ENCODE measurements at regions not wholly inside any gene's neighbourhood (a gene's known extent, or its start where the extent isn't known, plus 50 kb on each side); places are given as distances from the start of the nearest gene placed in this dataset.

DNA sequence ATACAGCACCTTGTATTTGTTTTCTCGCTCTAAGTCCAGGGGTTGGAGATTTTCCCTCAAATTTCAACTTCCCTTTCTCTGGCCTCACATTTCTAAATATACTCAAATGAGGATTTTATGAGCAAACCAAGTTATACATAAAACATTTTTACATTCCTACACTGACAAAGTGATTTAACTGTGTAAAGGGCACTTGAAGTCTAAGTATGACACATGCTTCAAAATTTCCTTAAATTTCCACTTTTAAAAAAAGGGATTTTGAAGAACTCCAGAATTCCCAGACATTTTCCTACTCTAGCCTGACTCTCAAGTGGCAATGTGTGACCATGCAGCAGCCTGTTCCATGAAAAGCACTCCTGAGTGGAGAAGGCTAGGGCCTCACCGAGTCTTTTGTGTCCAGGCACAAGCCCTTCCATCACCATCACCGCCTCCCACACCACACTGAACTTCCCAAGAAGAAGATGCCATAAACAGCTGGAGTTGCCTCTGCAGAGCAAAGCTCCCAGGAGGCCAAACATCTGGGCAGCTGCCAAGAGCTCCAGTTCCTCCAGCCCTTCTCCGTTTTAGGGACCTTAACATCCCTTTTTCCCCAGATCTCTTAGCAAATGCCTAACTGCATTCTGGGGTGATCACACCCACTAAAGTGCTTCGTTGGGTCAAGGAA, 68.9 kb downstream of the NCR2 start:
- no peak for DNase-seq (ENCODE audit: low read depth)
- no peak overlapping the region for H3K4me3 ChIP-seq (ENCODE audit: low read depth, low read length)
- TF ChIP-seq, protein P1, sequence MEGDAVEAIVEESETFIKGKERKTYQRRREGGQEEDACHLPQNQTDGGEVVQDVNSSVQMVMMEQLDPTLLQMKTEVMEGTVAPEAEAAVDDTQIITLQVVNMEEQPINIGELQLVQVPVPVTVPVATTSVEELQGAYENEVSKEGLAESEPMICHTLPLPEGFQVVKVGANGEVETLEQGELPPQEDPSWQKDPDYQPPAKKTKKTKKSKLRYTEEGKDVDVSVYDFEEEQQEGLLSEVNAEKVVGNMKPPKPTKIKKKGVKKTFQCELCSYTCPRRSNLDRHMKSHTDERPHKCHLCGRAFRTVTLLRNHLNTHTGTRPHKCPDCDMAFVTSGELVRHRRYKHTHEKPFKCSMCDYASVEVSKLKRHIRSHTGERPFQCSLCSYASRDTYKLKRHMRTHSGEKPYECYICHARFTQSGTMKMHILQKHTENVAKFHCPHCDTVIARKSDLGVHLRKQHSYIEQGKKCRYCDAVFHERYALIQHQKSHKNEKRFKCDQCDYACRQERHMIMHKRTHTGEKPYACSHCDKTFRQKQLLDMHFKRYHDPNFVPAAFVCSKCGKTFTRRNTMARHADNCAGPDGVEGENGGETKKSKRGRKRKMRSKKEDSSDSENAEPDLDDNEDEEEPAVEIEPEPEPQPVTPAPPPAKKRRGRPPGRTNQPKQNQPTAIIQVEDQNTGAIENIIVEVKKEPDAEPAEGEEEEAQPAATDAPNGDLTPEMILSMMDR (IDR thresholded peaks at IDR 0.05; ENCODE audit: insufficient read depth, low read depth, low read length, missing control alignments), result no peak

DNA sequence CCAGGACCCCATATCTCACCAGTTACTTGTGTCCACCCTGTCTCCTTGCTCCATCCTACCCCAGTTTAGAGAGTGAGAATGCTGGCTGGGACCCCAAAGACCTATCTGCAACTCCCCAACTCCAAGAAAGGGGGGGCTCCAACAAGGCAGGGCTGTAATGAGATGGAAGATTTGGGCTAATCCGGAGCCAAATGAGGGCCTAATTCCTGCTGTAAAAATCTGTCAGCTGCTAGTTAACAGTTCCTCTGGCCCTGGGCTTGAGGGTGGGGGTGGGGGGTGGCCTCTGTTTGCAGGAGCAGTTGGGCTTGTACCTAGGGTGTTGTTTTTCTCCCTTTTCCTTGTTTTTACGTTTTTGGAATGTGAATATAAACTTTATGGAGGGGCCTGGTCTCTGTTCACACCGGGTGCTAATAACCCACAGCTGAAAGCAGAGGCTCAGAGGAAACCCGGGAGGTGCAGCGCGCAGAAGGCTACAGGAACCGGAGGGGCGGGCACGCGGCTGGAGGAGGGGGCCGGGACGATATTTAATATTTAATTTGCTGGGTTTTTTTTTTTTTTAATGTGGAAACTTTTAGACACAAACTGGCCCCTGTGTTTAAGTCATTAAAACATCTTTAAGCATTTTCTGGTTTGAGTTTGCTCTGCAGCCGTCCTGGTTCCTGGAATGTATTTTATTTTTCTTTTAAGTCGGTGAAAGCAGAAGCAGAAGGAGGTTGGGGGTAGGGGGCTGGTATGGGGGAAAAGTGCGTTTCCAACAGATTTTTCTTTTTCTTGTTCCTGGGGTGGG, 70.7 kb downstream of the NCR2 start:
- TF ChIP-seq, protein P1 (IDR thresholded peaks at IDR 0.05; ENCODE audit: insufficient read depth, low read depth, low read length, missing control alignments), result no peak
- H3K4me3 ChIP-seq (ENCODE audit: low read depth, low read length), result no peak overlapping the region
- no peak for DNase-seq (ENCODE audit: low read depth)

DNA sequence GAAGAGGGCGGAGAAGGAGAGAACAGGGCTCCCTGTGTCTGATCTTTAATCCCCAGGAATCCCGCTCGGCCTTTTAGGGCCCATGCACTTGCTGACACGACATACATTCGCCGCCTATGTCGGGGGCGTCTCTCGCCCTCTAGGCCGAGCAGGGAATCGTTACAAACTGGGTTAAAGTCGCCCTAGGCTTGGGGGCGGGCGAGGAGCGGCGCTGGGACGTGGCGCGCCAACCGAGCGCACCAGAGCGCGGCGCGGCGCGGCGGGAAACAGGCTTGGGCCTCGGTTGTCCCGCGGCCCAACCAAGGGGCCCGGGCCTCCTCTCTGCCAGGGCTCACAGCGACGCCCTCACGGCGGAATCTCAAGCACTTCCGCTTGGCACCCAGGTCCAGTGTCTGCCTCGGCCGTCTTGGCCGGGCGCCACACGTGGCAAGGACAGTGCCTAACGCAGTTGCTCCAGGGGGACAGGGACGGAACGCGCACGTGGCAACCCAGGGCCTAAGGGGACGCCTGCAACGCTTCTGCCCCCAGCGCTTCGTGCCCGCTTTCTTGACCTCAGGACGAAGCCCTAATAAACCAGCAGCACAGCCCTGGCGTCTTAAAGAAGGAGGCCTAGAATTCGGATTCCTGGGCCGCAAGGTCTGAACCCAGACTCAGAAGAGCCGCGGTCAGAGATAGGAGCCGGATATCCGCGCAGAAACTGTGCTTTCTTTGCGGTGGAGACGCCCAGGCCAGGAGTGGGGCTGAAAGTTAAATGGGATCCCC, 71.5 kb downstream of the NCR2 start:
- TF ChIP-seq, protein P1 (IDR thresholded peaks at IDR 0.05; ENCODE audit: insufficient read depth, low read depth, low read length, missing control alignments), result no peak
- no peak overlapping the region for H3K4me3 ChIP-seq (ENCODE audit: low read depth, low read length)
- no peak for DNase-seq (ENCODE audit: low read depth)

DNA sequence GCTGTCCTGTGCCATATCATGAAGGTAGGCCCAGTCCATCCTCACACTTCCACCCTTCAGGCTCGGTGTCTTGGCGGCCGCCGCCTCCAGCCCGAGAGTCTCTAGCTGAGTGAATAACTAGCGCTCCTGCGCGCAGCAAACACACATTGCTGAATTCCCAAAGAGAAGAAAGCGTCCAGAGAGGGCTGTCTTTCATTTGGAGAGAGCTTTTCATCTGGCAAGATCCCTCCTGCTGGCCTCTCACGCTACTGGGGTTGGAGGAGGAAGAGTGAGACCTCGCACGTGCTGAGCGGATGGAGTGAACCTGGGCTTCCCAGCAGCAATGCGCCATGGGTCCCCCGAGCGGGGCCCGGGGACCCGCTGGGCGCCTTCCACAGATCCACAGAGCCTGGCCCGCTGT, 73.2 kb downstream of the NCR2 start:
- no peak overlapping the region for H3K4me3 ChIP-seq (ENCODE audit: low read depth, low read length)
- no peak for DNase-seq (ENCODE audit: low read depth)
- TF ChIP-seq, protein P1 (IDR thresholded peaks at IDR 0.05; ENCODE audit: insufficient read depth, low read depth, low read length, missing control alignments), result no peak

DNA sequence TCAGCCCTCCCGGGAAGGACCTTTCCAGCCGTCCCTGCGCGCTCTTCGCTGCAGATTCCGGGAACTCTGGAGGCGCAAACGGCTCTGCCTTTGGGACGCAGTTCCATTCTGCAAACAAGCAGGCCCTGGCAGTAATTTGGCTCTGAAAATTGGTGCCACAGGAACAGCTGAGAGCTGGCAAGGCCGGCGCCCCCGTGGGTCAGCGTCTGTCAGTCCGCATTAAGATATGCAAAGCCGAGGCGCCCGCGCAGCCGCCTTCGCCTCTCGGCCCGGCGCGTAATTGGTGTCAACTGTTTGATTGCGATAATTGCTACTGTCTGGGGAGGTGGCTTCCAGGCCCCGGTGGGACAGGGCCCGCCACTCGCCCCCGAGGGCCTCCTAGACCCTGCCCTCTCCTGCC, 73.6 kb downstream of the NCR2 start:
- DNase-seq (ENCODE audit: low read depth), result no peak
- H3K4me3 ChIP-seq (ENCODE audit: low read depth, low read length), result no peak overlapping the region
- TF ChIP-seq, protein P1 (IDR thresholded peaks at IDR 0.05; ENCODE audit: insufficient read depth, low read depth, low read length, missing control alignments), result no peak

DNA sequence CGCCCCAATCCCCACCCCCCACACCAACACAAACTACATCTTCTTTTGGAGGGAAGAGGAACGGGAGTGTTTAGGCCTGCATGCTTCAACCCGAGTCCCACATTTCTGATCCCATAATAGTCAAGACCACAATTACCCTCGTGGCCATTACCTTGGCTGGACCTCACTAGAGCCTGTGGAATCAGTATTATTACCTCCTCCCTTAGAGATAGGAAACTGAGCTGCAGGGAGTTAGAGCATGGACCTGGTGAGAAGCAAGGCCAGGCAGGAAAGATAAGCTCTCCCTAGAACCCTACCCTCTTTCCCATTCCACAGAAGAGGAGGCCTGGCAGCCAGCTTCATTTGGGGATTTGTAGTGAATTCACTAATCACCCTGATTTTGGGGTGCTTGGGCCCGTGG, 74.1 kb downstream of the NCR2 start:
- DNase-seq (ENCODE audit: low read depth), result no peak
- TF ChIP-seq, protein P1 (IDR thresholded peaks at IDR 0.05; ENCODE audit: insufficient read depth, low read depth, low read length, missing control alignments), result no peak
- no peak overlapping the region for H3K4me3 ChIP-seq (ENCODE audit: low read depth, low read length)
